Breast epithelium (tissue), 4 donors: ENCODE measurements at regions not wholly inside any gene's neighbourhood (a gene's known extent, or its start where the extent isn't known, plus 50 kb on each side); places are given as distances from the start of the nearest gene placed in this dataset.

Experiments used
- DNase-seq, 2 donors: peaks; one replicate each; pipeline ENCODE4 v3.0.0-alpha.2; 2019; ENCODE audit warnings: low spot score in 2 of 2
- H3K27ac ChIP-seq, 2 donors: fragments of 200-600 bp; sonication (generic) in 1 of 2; one replicate each; pipeline ENCODE4 v1.5.1; 2016 to 2019; ENCODE audit warnings: mild to moderate bottlenecking in 1 of 2
- H3K27me3 ChIP-seq, 2 donors: fragments of 200-600 bp; sonication (generic) in 1 of 2; one replicate each; pipeline versions ENCODE4 v1.5.1 to v1.6.0; 2017 to 2019; ENCODE audit warnings: control low read depth in 1 of 2, mild to moderate bottlenecking in 1 of 2
- H3K36me3 ChIP-seq: fragments of 200-600 bp; one replicate; pipeline ENCODE4 v1.5.1; 2019
- H3K4me1 ChIP-seq, 2 donors: fragments of 200-600 bp; sonication (generic); one replicate each; pipeline ENCODE4 v1.5.1; 2016 to 2019; ENCODE audit warnings: control low read depth in 1 of 2
- H3K4me3 ChIP-seq, 3 donors: fragments of 200-600 bp; sonication (generic); 1 replicate in 2 of 3; 2 replicates in 1 of 3; pipeline ENCODE4 v1.5.1; 2016 to 2019; ENCODE audit warnings: mild to moderate bottlenecking in 3 of 3, moderate library complexity in 2 of 3
- H3K9me3 ChIP-seq, 2 donors: fragments of 200-600 bp; sonication (generic) in 1 of 2; one replicate each; pipeline ENCODE4 v1.5.1; 2016 to 2019; ENCODE audit warnings: control low read depth in 1 of 2
- CTCF ChIP-seq, 3 donors: fragments of 450-650 bp; IDR thresholded peaks; one replicate each; pipeline ENCODE4 v1.5.1; 2016 to 2017; ENCODE audit warnings: antibody characterized with exemption in 3 of 3, mild to moderate bottlenecking in 3 of 3, moderate library complexity in 3 of 3
- POLR2A ChIP-seq: fragments of 450-650 bp; IDR thresholded peaks from one replicate; pipeline ENCODE4 v1.6.1; 2016; ENCODE audit warnings: antibody characterized with exemption, mild to moderate bottlenecking, moderate library complexity
- POLR2AphosphoS5 ChIP-seq, 3 donors: sonication (generic); formaldehyde crosslinking; IDR thresholded peaks; one replicate each; pipeline ENCODE4 v1.6.1; 2017; ENCODE audit warnings: antibody characterized with exemption in 3 of 3
- intact Hi-C: fragments of 100-400 bp; cut with DNase I; formaldehyde crosslinking; loops from one replicate; pipeline ENCODE4 v1.15.1; 2023; ENCODE audit warnings: low total_unique reads

- no peaks in the 10 kb centered on the region for H3K9me3 ChIP-seq
- H3K36me3 ChIP-seq = no peaks in the 10 kb centered on the region
- H3K4me1 ChIP-seq = no peaks in the 10 kb centered on the region
- H3K27ac ChIP-seq = no peak overlapping the region
- TF ChIP-seq POLR2AphosphoS5 (IDR thresholded peaks at IDR 0.05) (no peak), CTCF (IDR thresholded peaks at IDR 0.05) (no peak), POLR2A (no peak)
- H3K4me3 ChIP-seq = no peak overlapping the region
- intact Hi-C loops = no loop called here
- DNase-seq = no peak
- no peaks in the 10 kb centered on the region for H3K27me3 ChIP-seq
Measured at GRCh38 chr20:55160037-55160436, 684.6 kb downstream of the DOK5 start.

GRCh38 chr20:55159230-55159629 lies 683.8 kb downstream of the DOK5 start:
- Histone ChIP-seq H3K4me1 (no peaks in the 10 kb centered on the region), H3K27me3 (no peaks in the 10 kb centered on the region), H3K27ac (no peak overlapping the region), H3K9me3 (no peaks in the 10 kb centered on the region), H3K4me3 (no peak overlapping the region), H3K36me3 (no peaks in the 10 kb centered on the region)
- TF ChIP-seq CTCF (IDR thresholded peaks at IDR 0.05) (no peak), POLR2A (no peak), POLR2AphosphoS5 (IDR thresholded peaks at IDR 0.05) (no peak)
- no peak for DNase-seq
- intact Hi-C loops = no loop called here

- intact Hi-C loops = no loop called here
- H3K27ac ChIP-seq = no peak overlapping the region
- no peak overlapping the region for H3K4me3 ChIP-seq
- no peaks in the 10 kb centered on the region for H3K9me3 ChIP-seq
- no peaks in the 10 kb centered on the region for H3K4me1 ChIP-seq
- no peaks in the 10 kb centered on the region for H3K27me3 ChIP-seq
- no peak for DNase-seq
- TF ChIP-seq POLR2AphosphoS5 (IDR thresholded peaks at IDR 0.05) = no peak
- TF ChIP-seq CTCF (IDR thresholded peaks at IDR 0.05) = no peak
- no peak for TF ChIP-seq POLR2A
- no peaks in the 10 kb centered on the region for H3K36me3 ChIP-seq
Measured at GRCh38 chr20:55158446-55158845, 683.1 kb downstream of the DOK5 start.

GRCh38 chr20:55155360-55155759 lies 680.0 kb downstream of the DOK5 start:
- Histone ChIP-seq H3K27me3 (no peaks in the 10 kb centered on the region), H3K36me3 (no peaks in the 10 kb centered on the region), H3K4me1 (no peaks in the 10 kb centered on the region), H3K9me3 (no peaks in the 10 kb centered on the region), H3K27ac (no peak overlapping the region), H3K4me3 (no peak overlapping the region)
- TF ChIP-seq POLR2A = no peak
- TF ChIP-seq CTCF (IDR thresholded peaks at IDR 0.05) = no peak
- TF ChIP-seq POLR2AphosphoS5 (IDR thresholded peaks at IDR 0.05) = no peak
- DNase-seq = no peak
- intact Hi-C loops = no loop called here

GRCh38 chr20:55153001-55153645 lies 677.7 kb downstream of the DOK5 start:
- H3K27ac ChIP-seq = no peak overlapping the region
- no peaks in the 10 kb centered on the region for H3K4me1 ChIP-seq
- no peaks in the 10 kb centered on the region for H3K9me3 ChIP-seq
- intact Hi-C loops = no loop called here
- TF ChIP-seq POLR2A (no peak), CTCF (IDR thresholded peaks at IDR 0.05) (no peak), POLR2AphosphoS5 (IDR thresholded peaks at IDR 0.05) (no peak)
- H3K4me3 ChIP-seq = no peak overlapping the region
- H3K27me3 ChIP-seq = no peaks in the 10 kb centered on the region
- DNase-seq = no peak
- H3K36me3 ChIP-seq = no peaks in the 10 kb centered on the region
